ENCODE measurements at regions not wholly inside any gene's neighbourhood (a gene's known extent, or its start where the extent isn't known, plus 50 kb on each side); places are given as distances from the start of the nearest gene placed in this dataset.

DNA sequence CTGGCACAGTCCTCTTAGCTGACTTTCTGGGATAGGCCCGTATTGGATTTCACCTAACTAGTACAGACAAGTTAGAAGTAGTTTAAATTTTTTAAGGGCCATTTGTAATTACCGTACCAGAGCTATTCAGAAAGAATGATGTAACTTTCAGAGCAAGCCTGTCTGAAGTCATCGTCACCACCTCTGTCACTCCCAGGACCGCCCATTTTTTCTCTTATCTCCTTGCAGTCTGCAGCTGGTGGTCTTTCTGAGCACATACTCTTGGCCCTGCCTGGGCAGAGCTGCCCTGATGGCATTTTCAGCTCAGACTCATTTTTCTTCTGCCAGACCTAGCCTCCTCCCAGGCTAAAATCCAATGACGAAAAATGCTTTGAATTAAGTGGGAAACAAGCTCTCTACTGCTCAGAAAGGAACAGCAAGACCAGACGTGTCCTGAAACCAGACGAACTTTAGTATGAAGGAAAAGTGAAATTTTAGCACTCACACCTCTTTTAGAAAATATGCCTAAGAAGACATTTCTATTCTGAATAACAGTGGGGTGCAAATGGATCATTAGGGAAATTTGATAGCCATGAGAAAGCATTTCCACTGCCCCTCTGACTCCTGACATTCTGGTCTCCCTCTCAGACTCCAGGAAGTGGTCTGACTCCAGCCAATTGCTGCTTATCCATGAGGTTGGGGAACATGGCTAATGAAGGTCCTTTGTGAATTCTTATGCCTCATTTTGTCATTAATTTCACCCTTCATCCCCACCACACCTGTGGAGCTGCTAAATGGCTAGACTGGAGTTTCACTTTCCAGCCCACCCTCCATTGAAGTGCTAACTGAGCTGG is 162.4 kb upstream of the GYPA start:
- TF ChIP-seq POLR2AphosphoS5 (IDR thresholded peaks at IDR 0.05) (no peak), EP300 (IDR thresholded peaks at IDR 0.05) (no peak)
- TF ChIP-seq, protein P1, sequence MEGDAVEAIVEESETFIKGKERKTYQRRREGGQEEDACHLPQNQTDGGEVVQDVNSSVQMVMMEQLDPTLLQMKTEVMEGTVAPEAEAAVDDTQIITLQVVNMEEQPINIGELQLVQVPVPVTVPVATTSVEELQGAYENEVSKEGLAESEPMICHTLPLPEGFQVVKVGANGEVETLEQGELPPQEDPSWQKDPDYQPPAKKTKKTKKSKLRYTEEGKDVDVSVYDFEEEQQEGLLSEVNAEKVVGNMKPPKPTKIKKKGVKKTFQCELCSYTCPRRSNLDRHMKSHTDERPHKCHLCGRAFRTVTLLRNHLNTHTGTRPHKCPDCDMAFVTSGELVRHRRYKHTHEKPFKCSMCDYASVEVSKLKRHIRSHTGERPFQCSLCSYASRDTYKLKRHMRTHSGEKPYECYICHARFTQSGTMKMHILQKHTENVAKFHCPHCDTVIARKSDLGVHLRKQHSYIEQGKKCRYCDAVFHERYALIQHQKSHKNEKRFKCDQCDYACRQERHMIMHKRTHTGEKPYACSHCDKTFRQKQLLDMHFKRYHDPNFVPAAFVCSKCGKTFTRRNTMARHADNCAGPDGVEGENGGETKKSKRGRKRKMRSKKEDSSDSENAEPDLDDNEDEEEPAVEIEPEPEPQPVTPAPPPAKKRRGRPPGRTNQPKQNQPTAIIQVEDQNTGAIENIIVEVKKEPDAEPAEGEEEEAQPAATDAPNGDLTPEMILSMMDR (IDR thresholded peaks at IDR 0.05), result no peak

Data from upper lobe of left lung (tissue), 4 donors.